Activated gamma-delta T cell treated with anti-CD3 and anti-CD28 coated beads, Interleukin-2, amount 50 U/mL, for 16 hours (primary cell): ENCODE measurements at regions not wholly inside any gene's neighbourhood (a gene's known extent, or its start where the extent isn't known, plus 50 kb on each side); places are given as distances from the start of the nearest gene placed in this dataset.

Experiments
- DNase-seq: peaks from one replicate; pipeline ENCODE4 v3.0.0-alpha.2; 2020; ENCODE audit warnings: low read depth

- no peak for DNase-seq
Observed at GRCh38 chr11:37072538-37073055, 474.6 kb upstream of the RAG2 start.

DNA sequence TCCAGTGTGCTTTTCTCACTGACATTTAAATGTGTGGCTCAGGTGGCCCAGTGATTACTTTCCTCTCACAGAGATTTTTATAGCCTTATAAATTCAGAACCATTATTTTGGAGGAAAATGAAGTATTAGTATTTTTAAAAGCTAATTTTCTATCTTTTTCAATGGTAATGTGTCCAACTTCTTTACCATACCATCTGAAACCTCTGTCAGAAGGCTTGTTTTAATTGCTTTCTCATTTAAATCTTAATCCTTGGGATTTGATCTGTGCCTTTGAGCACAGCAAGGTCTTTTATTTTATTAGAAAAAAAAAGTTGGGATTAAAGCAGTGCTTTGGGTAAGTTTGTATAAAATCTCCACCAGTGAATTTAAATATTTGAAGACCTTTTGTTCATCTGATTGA, 452.3 kb upstream of the RAG2 start:
- no peak for DNase-seq

DNA sequence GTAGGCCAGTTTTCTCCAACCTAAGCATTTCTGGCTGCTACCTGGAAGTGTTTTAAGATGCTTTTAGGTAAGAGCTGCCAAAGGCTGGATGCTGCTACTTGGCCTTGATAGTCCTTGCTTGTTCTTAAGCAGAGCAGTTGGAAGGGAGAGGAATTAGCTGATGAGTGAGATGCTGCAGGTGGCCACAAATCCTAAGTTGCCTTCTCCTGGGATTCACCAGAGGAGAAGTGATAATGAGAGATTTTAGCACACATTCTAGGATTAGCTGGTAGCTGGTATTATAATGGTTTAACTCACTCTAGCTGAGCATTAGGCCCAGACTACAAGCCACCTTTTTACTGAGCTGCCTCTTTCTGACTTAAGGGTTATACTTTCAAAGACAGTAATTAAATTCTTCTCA, 442.9 kb upstream of the RAG2 start:
- DNase-seq = no peak

- DNase-seq = no peak
Observed at GRCh38 chr11:37038911-37039310, 440.9 kb upstream of the RAG2 start.

- no peak for DNase-seq
Observed at GRCh38 chr11:37026741-37027140, 428.7 kb upstream of the RAG2 start.

DNA sequence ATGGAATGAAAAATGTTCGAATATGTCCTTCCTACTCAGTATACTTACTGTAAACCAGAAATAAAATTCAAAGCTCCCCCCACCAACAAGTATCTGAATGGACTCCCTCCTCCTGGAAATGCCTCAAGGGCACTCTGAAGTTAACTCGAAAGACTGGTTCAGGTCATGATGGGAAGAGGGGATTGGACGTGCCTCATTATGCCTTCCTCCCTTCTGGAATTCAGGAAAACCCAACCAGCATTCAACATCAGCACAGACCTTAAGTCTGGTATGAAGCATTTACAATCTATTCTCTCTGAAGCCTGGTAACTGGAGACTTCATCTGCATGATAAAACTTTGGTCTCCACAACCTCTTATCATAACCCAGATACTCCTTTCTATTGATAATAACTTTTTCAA, 428.3 kb upstream of the RAG2 start:
- DNase-seq = no peak

DNA sequence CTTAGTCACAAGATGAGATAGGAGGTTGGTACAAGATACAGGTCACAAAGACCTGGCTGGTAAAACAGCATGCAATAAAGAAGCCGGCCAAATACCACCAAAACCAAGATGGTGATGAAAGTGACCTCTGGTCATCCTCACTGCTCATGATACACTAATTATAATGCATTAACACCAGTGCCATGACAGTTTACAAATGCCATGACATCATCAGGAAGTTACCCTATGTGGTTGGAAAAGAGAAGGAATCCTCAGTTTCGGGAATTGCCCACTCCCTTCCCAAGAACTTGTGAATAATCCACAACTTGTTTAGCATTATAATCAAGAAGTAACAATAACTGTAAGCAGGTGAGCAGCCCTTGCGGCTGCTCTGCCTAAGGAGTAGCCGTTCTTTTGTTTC, 408.5 kb upstream of the RAG2 start:
- no peak for DNase-seq

DNA sequence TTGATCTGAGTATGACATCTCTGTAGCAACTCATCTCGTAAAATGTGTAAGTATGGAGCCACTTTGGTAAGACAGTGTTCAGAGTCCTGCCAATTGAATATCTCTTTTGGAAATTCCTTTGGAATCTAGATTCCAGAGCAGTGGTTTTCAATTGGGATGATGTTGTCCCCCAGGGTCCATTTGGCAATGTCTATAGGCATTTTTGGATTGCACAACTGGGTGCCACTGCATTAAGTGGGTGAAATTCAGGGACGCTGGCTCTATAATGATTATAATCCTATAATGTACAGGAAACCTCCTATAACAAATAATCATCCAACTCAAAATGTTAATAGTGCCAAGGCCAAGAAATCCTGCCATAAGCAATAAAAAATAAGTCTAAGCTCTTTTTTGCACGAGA, 404.8 kb upstream of the RAG2 start:
- DNase-seq = no peak

DNA sequence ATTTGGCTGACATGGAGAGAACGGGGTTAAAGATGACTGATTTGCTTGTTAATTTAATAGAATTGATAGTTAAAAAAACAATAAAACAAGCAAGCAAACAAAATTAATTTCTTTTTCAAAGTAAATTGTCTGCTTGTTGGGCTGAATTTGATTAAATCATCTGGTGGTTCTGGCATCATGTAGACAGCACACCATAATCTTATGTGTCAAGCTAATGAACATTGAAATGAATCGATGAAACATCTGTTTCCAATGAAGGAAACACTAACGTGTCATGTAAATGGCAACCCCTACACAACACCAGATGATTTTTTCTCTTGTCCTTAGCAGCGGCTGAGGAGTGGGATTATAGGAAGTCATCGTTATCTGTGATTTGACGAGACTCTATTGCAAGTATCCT, 399.6 kb upstream of the RAG2 start:
- DNase-seq = no peak

- DNase-seq = no peak
Observed at GRCh38 chr11:36996795-36997194, 398.8 kb upstream of the RAG2 start.

GRCh38 chr11:36994208-36994607, 396.2 kb upstream of the RAG2 start:
- DNase-seq = no peak

DNA sequence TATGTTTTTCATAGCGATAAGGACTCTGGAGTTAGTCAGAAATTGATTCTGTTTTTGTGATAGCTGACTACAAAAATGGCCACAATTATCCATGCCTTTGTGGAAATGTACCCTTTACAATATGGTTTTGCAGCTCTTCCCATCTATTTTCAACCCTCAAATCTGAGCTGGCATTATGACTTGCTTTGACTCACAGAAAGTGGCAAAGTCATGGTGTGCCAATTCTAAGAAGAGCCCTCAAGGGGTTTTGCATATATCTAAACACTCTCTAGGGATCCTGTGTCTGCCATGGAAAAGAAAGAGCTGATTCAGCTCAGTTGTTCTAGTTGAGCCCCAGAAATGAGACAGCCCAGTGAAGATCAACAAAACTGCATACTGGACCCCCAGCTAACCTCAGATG, 390.5 kb upstream of the RAG2 start:
- no peak for DNase-seq

DNA sequence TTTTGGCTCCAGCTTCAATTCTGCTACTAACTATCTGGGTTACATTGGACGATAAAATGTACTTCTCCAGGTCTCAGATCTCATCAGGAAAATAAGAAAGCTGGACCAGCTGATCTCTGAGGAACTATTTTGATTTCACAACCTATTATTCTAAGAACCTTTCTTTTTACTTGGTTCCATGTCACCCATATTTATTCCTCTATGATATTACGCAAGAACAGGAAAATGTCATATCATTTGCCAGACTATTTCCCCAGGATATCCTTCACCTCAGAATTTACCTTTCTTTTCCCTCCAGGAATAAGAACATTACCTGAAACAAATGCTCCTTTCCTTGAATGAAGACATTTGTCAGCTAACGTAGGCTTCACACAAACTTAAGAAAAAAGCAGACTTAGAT, 387.5 kb upstream of the RAG2 start:
- DNase-seq = no peak

GRCh38 chr11:36976741-36977140, 378.7 kb upstream of the RAG2 start:
- DNase-seq = no peak

DNA sequence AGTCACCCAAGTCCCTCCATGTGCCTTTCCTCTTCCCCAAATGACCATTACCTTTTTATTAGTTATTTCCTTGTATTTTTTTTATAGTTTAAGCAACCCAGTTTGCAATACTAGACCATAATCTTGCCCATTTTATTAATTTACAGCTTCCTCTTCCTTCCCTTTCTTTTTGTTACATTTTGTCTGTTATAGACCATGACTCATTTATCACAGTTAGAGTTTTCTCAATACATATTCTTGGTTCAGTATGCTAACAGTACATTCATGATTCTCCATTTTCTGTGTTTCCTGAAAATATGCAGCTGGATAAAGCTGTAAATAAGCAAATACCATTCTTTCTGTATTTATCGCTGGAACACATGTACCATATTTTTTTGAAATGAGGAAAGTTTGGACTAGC, 376.7 kb upstream of the RAG2 start:
- DNase-seq = no peak

GRCh38 chr11:36953976-36954375, 355.9 kb upstream of the RAG2 start:
- DNase-seq = no peak

DNA sequence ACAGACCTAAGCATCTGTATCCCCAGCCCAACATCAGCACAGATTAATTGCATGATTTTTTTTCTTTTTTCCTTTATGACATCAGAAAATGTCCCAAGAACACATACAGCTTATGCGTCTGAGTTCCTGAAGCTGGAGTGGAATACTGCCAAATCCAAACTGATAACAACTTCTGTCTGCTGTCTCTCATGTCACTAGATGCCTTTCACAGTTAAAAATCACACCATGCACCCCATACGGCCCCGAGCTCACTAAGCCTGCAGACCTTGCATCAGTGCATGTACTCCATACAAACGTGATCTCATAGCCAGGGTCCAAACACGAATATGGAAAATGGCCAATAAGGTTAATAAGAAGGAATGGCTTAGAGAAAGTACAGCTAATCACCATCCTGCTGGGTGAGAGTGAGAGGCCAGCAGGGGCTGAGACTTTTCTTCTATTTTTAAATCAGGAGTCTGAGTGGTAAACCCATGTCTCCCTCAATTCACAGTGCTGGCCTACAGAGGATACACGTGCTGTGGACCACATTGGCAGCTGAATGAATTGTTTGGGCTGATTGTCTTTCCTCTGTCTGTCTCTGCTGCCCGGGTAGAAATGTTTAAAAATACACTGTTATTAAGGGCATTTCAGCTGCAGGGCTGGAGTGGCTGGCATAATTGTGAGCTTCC, 350.6 kb upstream of the RAG2 start:
- DNase-seq = no peak

- no peak for DNase-seq
Observed at GRCh38 chr11:36945384-36945783, 347.3 kb upstream of the RAG2 start.

GRCh38 chr11:36933481-36933880, 335.4 kb upstream of the RAG2 start:
- no peak for DNase-seq

DNA sequence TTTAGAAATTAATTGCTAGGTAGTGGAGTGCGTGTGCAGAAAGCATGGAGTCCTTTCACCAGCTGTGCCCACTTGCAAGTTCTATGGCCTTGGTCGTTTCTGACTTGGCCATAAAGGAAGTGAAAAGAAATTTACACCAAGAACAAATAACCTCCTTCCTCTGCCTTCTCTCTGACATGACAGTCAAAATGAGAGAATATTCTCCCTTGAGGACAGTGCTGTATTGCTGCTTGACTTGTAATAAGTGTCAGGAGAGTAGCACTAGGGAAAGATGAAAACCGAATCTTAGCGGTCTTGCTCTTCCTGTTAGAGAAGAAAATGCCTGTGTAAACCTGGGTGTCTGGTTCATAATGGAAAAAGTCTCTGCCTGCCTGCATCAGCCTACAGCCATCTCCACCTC, 333.1 kb upstream of the RAG2 start:
- DNase-seq = no peak

DNA sequence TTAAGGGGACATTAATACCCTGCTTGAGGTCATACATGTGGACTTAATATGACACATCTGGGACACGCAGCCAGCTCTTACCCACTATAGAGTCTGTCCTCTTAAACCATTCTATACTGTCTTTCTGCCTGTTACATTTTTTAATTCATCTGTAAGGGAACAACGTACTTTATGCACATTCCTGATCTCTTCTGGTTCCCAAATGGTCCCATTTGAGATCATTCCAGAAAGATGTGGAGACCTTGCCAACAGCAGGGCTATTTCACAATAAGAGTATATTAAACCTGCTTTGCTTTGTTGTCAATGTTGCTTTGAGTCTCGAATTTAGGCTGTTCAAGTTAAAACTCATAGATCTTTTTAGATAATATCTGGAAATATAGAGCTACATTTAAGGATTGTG, 332.2 kb upstream of the RAG2 start:
- DNase-seq = no peak

DNA sequence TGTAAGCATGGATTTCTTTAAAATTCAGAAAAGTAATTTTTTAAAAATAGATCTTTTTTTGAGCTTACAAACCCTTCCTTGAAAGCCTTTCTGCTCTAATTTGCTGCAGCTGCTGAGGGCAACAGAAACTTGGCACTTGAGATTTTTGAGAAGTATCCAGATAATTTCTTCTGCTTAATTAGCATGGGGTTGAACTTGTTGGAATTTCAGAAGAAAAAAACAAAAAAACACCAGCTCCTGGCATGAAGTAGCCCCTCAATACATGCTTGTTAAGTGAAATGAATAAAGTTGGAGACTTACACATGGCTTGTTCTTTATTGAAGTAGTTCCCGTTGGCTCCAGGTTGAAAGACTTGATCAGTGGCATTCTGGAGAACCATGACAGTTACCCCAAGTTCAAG, 331.4 kb upstream of the RAG2 start:
- no peak for DNase-seq

- DNase-seq = no peak
Observed at GRCh38 chr11:36928621-36929020, 330.6 kb upstream of the RAG2 start.

GRCh38 chr11:36899800-36900199, 301.8 kb upstream of the RAG2 start:
- DNase-seq = no peak

GRCh38 chr11:36890841-36891240, 292.8 kb upstream of the RAG2 start:
- DNase-seq = no peak
